HG03457 (cell line): ENCODE measurements at regions not wholly inside any gene's neighbourhood (a gene's known extent, or its start where the extent isn't known, plus 50 kb on each side); places are given as distances from the start of the nearest gene placed in this dataset.

Experiments
- ATAC-seq: cut with Tn5 transposase; IDR thresholded peaks from one replicate; pipeline ENCODE4 v1.9.1; 2021; ENCODE audit warnings: moderate number of reproducible peaks; ENCODE audit not compliant: unreplicated experiment

DNA sequence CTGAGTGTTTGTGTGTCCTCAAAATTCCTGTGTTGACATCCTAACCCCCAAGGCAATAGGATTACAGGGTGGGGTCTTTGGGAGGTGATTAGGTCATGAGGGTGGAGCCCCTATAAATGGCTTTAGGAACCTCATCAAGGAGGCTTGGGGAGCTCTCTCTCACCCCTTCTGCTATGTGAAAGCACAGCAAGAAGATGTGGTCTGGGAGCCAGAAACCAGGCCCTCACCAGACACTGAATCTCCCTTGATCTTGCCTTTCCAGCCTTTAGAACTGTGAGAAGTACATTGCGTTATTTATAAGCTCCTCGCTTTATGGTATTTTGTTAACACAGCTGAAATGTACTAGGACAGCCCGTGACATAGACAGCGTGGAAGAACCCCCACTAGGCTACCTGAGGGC, 712.0 kb upstream of the SGCG start:
- ATAC-seq, result no peak

DNA sequence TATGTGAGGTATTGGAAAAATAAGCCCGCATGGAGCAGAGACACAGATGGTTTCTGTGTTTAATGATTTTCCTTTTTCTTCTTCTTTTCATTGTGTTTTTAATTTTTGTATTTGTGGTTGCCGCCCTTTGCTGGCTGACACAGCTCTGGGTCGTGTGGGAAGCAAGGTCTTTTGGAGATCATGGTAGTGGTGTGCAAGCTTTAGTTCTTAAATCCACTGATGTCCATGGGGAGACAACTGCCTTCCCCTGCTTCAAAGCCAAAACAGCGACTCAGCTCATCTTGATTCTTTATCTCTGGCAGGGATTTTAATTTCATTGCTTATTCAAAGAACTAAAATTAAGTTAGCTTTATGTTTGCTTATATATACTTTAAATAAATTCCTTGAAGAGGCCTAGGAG, 711.3 kb upstream of the SGCG start:
- no peak for ATAC-seq

DNA sequence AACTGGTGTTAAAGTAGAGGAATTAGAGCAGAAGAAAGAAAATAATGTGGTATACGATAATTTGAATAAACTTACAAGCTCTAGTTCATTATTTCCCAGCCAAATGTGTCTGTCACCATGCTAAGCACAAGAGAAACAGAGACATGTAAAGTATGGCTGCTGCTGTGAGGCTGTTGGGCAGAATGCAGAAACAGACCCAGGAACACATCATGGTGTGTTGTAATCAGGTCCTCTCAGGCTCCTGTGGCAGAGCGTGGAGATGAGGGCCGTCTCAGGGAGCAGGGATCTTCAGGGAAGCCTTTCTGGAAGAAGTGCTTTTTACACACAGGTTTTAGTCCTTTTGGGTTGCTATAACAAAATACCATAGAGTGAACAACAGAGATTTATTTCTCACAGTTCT, 710.7 kb upstream of the SGCG start:
- ATAC-seq, result no peak

DNA sequence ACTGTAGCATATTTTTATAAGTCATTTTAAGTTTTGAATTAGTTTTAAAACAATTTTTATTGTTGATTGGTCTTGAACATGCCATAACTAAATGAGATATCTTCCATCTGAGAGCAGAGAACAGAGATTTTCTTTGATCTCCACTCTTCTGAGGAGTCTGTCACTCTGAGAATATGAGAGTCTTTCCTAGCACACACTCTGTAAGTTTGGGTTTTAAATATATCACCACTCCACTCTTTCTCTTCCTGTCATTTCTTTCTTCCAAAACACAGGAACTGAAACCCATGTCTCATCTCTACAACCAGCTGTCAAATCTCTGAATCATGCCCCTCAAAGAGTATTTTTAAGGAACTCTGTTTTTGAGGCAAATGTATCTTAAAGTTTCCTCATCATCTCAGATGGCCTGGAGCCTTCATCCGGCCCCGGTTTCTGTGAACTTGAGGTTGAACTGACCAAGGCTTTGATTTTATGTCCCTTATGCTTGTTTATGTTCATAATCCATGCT, 698.2 kb upstream of the SGCG start:
- ATAC-seq, result no peak

DNA sequence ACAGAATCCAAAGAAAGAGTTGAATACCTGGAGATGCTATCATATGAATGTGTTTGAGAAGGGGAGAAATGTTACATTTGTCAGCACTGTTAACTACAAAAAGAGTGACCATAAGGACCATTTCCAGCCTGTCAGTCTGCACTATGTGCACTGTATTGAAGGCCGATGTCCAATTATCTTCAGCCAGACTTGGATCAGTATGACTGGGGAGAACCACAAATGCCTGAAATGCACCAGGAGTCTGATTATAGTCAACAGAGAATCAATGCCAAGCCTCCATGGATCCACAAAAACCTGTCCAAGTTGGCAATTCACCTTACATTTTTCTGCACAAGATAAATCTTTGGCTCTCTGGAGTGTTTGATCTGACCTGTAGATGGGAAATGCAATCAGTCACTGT, 697.5 kb upstream of the SGCG start:
- no peak for ATAC-seq

GRCh38 chr13:22486490-22486889, 694.3 kb upstream of the SGCG start:
- ATAC-seq, result no peak

GRCh38 chr13:22487932-22488331, 692.8 kb upstream of the SGCG start:
- ATAC-seq, result no peak

DNA sequence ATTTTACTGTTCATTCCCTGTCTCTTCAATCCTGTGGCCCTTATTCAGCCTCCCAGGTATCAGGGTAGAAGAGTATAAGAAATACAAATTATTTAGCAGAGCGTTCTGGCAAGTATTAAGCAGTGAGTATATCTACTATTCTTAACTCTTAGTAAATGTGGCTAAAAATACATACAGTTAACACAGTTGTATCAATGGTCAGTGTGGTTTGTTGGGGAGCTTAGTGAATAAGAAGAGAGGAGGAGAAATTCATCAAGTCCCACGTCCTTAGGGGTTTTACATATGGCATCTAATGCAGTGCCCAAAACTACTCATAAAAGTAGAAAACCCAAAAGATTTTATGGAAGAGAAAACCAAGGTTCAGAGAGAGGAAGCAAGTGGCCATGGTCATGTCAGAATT, 691.0 kb upstream of the SGCG start:
- ATAC-seq, result no peak

DNA sequence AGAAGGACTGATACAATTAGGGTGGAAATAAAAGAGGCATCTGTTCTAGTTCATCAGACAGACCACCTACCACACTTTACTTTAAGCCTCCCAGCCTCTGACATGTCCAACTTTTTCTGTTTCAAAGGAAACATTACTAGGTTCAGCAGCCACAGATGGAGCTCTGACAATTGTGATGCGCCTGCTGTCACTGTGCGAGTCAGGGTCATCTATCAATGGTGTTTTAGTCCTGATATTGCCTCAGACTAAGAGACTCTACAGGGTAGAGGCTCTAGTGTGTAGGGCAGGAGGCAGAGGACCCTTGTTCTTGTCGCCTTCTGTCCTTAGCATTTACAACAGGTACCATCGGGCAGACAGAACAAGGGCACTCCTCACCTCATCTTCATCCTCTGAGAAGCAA, 685.0 kb upstream of the SGCG start:
- ATAC-seq, result no peak

- no peak for ATAC-seq
These were observed 683.8 kb upstream of the SGCG start for GRCh38 chr13:22496803-22497508.

- ATAC-seq, result no peak
These were observed 682.6 kb upstream of the SGCG start for GRCh38 chr13:22497991-22498780.

GRCh38 chr13:22499919-22500318, 680.9 kb upstream of the SGCG start:
- no peak for ATAC-seq

DNA sequence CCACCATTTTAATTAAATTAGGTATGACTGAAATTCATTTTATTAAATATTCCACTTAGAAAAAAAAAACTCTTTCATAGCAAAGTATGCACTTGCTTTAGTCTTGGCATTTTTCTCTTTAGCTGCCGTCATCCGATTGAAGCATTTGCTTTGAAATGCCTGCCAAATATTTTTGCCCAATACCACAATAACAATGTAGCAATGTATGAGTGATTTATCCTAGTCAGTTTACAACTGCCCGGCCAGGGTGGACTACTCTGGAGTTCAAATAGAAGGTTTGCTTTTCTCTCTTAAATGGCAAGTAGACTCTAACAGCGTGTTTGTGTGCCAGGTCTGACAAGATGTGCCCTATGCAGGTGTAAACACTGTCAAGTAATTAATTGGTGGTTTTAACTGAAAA, 675.3 kb upstream of the SGCG start:
- ATAC-seq, result no peak

GRCh38 chr13:22506096-22506691, 674.6 kb upstream of the SGCG start:
- ATAC-seq, result no peak

- no peak for ATAC-seq
These were observed 663.2 kb upstream of the SGCG start for GRCh38 chr13:22517544-22517943.

DNA sequence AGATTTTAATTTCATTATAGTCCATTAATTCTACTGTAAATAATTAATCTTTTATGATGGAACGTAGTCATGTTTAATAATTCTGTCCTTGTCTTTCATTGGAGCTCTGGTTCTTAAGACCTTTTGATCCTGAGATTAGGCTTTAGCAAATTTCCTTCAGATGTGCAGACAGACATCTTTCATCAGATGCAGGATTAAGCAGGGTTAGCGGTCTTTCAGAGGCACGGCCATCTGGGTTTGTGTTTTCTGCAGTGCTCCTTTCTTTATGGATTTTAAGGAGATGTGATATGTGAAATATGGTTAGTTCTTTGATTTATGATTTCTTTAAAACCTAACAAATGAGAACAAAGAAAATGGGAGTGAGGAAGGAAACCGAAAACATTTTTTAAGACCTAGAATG, 643.9 kb upstream of the SGCG start:
- no peak for ATAC-seq

DNA sequence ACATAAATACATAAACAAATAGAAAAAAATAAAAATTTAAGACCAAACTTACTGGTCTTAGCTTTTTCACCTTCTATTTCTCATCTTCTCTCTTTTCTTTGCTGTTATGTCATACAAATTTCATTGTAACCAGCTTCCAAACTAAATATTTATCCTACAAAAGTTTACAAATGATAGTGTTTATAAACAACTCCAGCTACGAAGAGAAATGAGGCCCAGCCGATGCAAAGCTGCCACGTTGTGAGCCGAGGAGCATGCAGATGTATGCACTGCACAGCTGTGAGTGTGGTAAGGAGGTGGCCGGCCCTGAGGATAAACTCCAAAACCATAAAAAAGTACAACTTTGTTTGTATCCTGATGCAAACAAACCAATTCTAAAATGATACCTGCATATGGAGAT, 642.4 kb upstream of the SGCG start:
- ATAC-seq, result no peak

DNA sequence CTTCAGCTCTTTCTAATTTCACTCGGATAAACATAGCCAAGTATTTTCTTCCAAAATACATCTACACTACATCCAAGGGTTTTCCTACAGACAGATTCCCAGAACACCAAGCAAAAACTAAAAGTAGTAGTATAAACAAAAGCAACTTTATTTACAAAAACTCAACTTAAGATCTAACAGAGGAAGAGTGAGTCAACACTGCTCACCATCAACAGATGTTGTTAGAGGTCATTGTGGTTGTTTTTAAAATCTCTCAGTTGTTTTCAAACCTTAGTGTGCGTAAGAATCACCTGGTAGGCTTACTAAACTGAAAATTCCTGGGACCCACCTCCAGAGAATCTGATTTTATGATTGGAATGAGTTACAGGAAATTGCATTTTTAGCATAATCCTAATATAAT, 631.7 kb upstream of the SGCG start:
- ATAC-seq, result no peak

DNA sequence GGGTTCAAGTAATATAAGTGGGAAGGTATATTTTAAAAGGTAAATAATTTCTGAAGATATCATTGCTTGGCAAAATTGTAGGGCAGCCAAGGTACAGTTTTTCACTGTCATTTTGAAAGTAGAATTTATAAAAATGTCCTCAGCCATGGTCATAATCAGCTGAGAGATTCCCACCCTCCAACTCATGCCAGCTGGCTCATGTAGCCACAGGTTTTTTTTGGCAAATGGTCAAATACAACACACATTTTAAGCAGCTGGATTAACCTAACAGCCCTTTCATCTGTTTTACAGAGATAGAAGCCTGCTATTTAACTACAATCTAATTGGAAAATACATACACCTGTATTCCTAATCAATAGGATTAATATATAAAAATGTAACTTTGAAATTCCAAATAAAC, 619.2 kb upstream of the SGCG start:
- ATAC-seq, result no peak

DNA sequence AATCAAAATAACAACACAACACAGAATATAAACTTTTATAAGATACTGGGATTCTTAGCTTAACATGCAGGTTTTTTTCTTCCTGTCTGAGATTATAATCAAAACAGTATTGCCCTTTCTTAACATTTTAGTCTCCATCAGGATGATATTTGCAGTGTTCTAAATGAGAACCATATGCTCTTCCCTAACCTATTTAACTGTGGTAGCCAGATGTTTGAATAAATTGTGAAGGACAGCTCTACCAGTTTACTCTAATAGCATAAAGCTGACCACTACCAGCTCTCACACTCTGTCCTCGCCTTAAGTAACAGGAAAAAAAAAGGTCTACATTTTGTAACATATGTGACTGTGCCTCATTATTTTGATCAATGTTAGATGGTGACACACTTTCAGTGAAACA, 618.7 kb upstream of the SGCG start:
- no peak for ATAC-seq

- no peak for ATAC-seq
These were observed 617.5 kb upstream of the SGCG start for GRCh38 chr13:22563272-22563671.

DNA sequence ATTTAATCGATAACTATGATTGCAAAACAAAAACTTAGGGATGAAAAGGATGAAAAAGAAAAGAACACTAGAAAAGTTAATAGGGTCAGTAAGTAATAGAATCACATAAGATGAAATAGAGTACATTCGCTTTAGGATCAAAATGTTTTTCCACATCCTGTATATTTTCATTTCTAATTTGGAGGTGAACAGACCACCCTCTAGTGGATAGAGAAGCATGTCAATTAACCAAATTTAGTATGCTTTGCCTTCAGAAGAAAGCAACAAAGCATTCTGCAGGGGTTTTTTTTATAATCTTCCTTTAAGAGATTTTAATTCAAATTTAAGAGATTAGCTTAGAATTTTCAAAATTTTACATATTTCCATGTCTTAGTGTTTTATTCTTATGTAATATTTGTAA, 611.0 kb upstream of the SGCG start:
- no peak for ATAC-seq
